ENCODE measurements at regions not wholly inside any gene's neighbourhood (a gene's known extent, or its start where the extent isn't known, plus 50 kb on each side); places are given as distances from the start of the nearest gene placed in this dataset.

DNA sequence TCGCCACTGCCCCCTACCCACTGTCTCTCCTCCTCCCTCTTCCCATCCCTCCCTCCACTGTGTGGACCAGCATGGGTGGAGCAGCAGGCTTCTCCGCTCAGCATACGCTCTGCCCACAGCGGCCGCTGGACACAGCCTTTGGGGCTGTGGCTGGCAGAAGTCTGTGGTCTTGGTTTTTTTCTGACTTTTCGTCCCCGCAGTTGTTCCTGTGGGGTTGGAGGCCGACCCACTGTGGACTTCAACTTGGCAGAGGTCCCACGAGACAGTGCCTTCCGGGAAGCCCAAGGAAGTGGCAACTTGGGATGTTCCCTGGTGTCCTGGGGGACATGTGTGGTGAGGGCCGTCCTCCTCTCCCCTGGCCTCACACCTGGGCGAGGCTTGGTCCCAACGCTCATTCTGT is 162.5 kb upstream of the C1orf174 start:
- TF ChIP-seq EP300 (IDR thresholded peaks at IDR 0.05) (no peak), POLR2A (IDR thresholded peaks at IDR 0.05) (no peak)
- TF ChIP-seq, protein P1, sequence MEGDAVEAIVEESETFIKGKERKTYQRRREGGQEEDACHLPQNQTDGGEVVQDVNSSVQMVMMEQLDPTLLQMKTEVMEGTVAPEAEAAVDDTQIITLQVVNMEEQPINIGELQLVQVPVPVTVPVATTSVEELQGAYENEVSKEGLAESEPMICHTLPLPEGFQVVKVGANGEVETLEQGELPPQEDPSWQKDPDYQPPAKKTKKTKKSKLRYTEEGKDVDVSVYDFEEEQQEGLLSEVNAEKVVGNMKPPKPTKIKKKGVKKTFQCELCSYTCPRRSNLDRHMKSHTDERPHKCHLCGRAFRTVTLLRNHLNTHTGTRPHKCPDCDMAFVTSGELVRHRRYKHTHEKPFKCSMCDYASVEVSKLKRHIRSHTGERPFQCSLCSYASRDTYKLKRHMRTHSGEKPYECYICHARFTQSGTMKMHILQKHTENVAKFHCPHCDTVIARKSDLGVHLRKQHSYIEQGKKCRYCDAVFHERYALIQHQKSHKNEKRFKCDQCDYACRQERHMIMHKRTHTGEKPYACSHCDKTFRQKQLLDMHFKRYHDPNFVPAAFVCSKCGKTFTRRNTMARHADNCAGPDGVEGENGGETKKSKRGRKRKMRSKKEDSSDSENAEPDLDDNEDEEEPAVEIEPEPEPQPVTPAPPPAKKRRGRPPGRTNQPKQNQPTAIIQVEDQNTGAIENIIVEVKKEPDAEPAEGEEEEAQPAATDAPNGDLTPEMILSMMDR (IDR thresholded peaks at IDR 0.05), result no peak
